CD4-positive, alpha-beta T cell treated with Interleukin-4 for 4 hours (primary cell): ENCODE measurements at regions not wholly inside any gene's neighbourhood (a gene's known extent, or its start where the extent isn't known, plus 50 kb on each side); places are given as distances from the start of the nearest gene placed in this dataset.

Experiments
- DNase-seq: peaks from one replicate; pipeline ENCODE4 v3.0.0-alpha.2; 2020

- no peak for DNase-seq
Measured at GRCh38 chr5:2317540-2317939, 433.9 kb downstream of the IRX2 start.

- DNase-seq = no peak
Measured at GRCh38 chr5:2311851-2312250, 429.1 kb upstream of the IRX4 start.

- no peak for DNase-seq
Measured at GRCh38 chr5:2310946-2311345, 428.2 kb upstream of the IRX4 start.

- no peak for DNase-seq
Measured at GRCh38 chr5:2307631-2308030, 424.9 kb upstream of the IRX4 start.

GRCh38 chr5:2306711-2307110, 424.0 kb upstream of the IRX4 start:
- no peak for DNase-seq

GRCh38 chr5:2303431-2304100, 420.8 kb upstream of the IRX4 start:
- DNase-seq = no peak

GRCh38 chr5:2302169-2302568, 419.4 kb upstream of the IRX4 start:
- no peak for DNase-seq

GRCh38 chr5:2300861-2301574, 418.3 kb upstream of the IRX4 start:
- no peak for DNase-seq

- no peak for DNase-seq
Measured at GRCh38 chr5:2300421-2300820, 417.7 kb upstream of the IRX4 start.

GRCh38 chr5:2299388-2300220, 416.9 kb upstream of the IRX4 start:
- DNase-seq = no peak

GRCh38 chr5:2298781-2299180, 416.1 kb upstream of the IRX4 start:
- DNase-seq = no peak

GRCh38 chr5:2297991-2298390, 415.3 kb upstream of the IRX4 start:
- DNase-seq = no peak

GRCh38 chr5:2295476-2295875, 412.8 kb upstream of the IRX4 start:
- DNase-seq = no peak

- DNase-seq = no peak
Measured at GRCh38 chr5:2293906-2294305, 411.2 kb upstream of the IRX4 start.

GRCh38 chr5:2291146-2291840, 408.6 kb upstream of the IRX4 start:
- no peak for DNase-seq

GRCh38 chr5:2289380-2289779, 406.7 kb upstream of the IRX4 start:
- no peak for DNase-seq

GRCh38 chr5:2288968-2289367, 406.2 kb upstream of the IRX4 start:
- no peak for DNase-seq

GRCh38 chr5:2288466-2288865, 405.7 kb upstream of the IRX4 start:
- no peak for DNase-seq

- DNase-seq = no peak
Measured at GRCh38 chr5:2286250-2286649, 403.5 kb upstream of the IRX4 start.

GRCh38 chr5:2284678-2285077, 402.0 kb upstream of the IRX4 start:
- no peak for DNase-seq

GRCh38 chr5:2283481-2284045, 400.8 kb upstream of the IRX4 start:
- no peak for DNase-seq

- DNase-seq = no peak
Measured at GRCh38 chr5:2282893-2283292, 400.2 kb upstream of the IRX4 start.
